Heart right ventricle (tissue), 16 donors: ENCODE measurements at regions not wholly inside any gene's neighbourhood (a gene's known extent, or its start where the extent isn't known, plus 50 kb on each side); places are given as distances from the start of the nearest gene placed in this dataset.

ENCODE experiments used
- ATAC-seq, 8 donors: fragments of 200-7000 bp; cut with Tn5 transposase; one replicate each; pipeline ENCODE4 v1.9.1; 2020; ENCODE audit warnings: mild to moderate bottlenecking in 8 of 8, moderate library complexity in 8 of 8, moderate number of reproducible peaks in 1 of 8
- DNase-seq, 2 donors: peaks; one replicate each; pipeline ENCODE4 v3.0.0-alpha.2; 2020
- H3K27ac ChIP-seq, 10 donors: fragments of 200-600 bp; sonication (generic) in 2 of 10; one replicate each; pipeline versions ENCODE4 v1.5.0 to v1.8.0; 2020 to 2022; ENCODE audit warnings: mild to moderate bottlenecking in 3 of 10
- H3K27me3 ChIP-seq, 7 donors: fragments of 200-600 bp; one replicate each; pipeline ENCODE4 v1.8.0; 2021 to 2022; ENCODE audit warnings: mild to moderate bottlenecking in 2 of 7
- H3K36me3 ChIP-seq, 9 donors: fragments of 200-600 bp; sonication (generic) in 1 of 9; one replicate each; pipeline versions ENCODE4 v1.5.0 to v1.8.0; 2020 to 2022; ENCODE audit warnings: mild to moderate bottlenecking in 2 of 9
- H3K4me1 ChIP-seq, 9 donors: fragments of 200-600 bp; sonication (generic) in 1 of 9; one replicate each; pipeline versions ENCODE4 v1.5.0 to v1.8.0; 2020 to 2022; ENCODE audit warnings: mild to moderate bottlenecking in 4 of 9
- H3K4me3 ChIP-seq, 10 donors: fragments of 200-600 bp; sonication (generic) in 2 of 10; one replicate each; pipeline versions ENCODE4 v1.5.0 to v1.8.0; 2020 to 2022; ENCODE audit warnings: mild to moderate bottlenecking in 7 of 10, moderate library complexity in 2 of 10
- H3K9me3 ChIP-seq, 11 donors: fragments of 200-600 bp in 10 of 11; sonication (generic) in 2 of 11; one replicate each; pipeline versions ENCODE4 v1.5.0 to v1.8.0; 2013 to 2022; ENCODE audit warnings: mild to moderate bottlenecking in 2 of 11, control low read depth in 1 of 11, moderate library complexity in 1 of 11
- CTCF ChIP-seq, 9 donors: fragments of 200-600 bp; sonication (generic) in 2 of 9; IDR thresholded peaks; one replicate each; pipeline versions ENCODE4 v1.5.0 to v1.8.0; 2021 to 2022; ENCODE audit warnings: antibody characterized with exemption in 9 of 9, mild to moderate bottlenecking in 5 of 9, moderate library complexity in 1 of 9
- WGBS, 2 donors: extraction: QIAGEN DNeasy Blood & Tissue Kit; methylation state at CpG; one replicate each; pipeline ENCODE4 v1.1.7; 2013; ENCODE audit warnings: inconsistent platforms in 1 of 2; 5-methylcytosine and 5-hydroxymethylcytosine counted together
- intact Hi-C, 10 donors: fragments of 100-400 bp; cut with DNase I; formaldehyde crosslinking; loops; one replicate each; pipeline versions ENCODE4 v1.11.1 to v1.14.2; 2022
- donor health status: Arrhythmogenic right ventricular cardiomyopathy.
- donor health status: ischemic (EF 13 %, LVEDD 7.1; RV severe dilation, severe dysfunction).
- donor health status: healthy with polysubstance abuse.
- donor health status: DM: no; HTN: yes; CAD: no.
- donor health status: DM: no; HTN: no; CAD: no.
- donor health status: ischemic (EF 25% LVEDD 6.9; RV normal size, moderate dysfunction).
- donor health status: ischemic (EF 25% LVEDD 5.7; RV mildly dilated, moderate dysfunction).
- donor health status: healthy.
- donor health status: DM: yes; HTN: yes; CAD: no.
- donor health status: Ischemic cardiomyopathy.
- donor health status: ischemic (EF 35%, LVEDD 5.7; RV mildly dilated, moderate dysfunction).
- donor health status: nonischemic (EF 11% LVEDD 7.7; RV severe dilation, severe dysfunction).
- donor health status: DM: yes; HTN: yes; CAD: no.
- donor health status: PGD.
- donor health status: ischemic (EF 29% LVEDD 5.4; RV normal size, mild dysfunction).
- donor health status: nonischemic (EF 23%, LVEDD 6.1; RV moderate dilation, normal function).

DNA sequence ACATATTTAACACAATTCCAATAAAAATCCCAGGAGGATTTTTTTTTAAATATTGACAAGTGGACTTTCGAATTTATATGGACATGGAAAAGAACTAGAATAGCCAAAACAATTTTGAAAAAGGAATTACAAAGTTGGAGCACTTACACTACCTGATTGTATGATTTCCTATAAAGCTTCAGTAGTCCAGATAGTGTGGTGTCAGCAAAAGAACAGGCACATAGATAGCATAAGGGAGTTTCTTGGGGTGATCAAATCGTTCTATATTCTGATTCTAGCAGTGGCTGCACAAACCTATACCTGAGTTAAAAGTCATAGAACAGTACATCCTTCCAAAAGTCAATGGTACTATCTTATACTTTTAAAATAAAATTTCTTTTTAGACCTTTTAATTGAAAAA lies 66.4 kb upstream of the CES5A start:
- peaks cover 0 to 17% (median 0%) of the 10 kb centered on the region in 11 donors for H3K9me3 ChIP-seq
- H3K4me1 ChIP-seq = peaks cover 0 to 11% (median 0%) of the 10 kb centered on the region in 9 donors
- H3K27me3 ChIP-seq = peaks cover 0 to 13% (median 0%) of the 10 kb centered on the region in 7 donors
- TF ChIP-seq CTCF (IDR thresholded peaks at IDR 0.05) = no peak
- intact Hi-C loops = loop anchor here in 6 of 10 donors (5.0 to 10.0 kb wide), 3 partner anchors 253 to 376 kb away; partner anchors contain the start of gene GNAO1 (in 4 of the 6)
- no peaks in the 10 kb centered on the region for H3K36me3 ChIP-seq
- no peak overlapping the region for H3K27ac ChIP-seq
- no peak for ATAC-seq
- no peak for DNase-seq
- WGBS, 2 donors = 56 to 78% methylated on average over 2 of the region's 2 CpGs
- no peak overlapping the region for H3K4me3 ChIP-seq

- no peak for DNase-seq
- Histone ChIP-seq H3K27me3 (peaks cover 0 to 12% (median 0%) of the 10 kb centered on the region in 7 donors), H3K9me3 (peaks cover 0 to 21% (median 0%) of the 10 kb centered on the region in 11 donors), H3K4me1 (no peaks in the 10 kb centered on the region), H3K4me3 (no peak overlapping the region), H3K36me3 (no peaks in the 10 kb centered on the region), H3K27ac (no peak overlapping the region)
- TF ChIP-seq CTCF (IDR thresholded peaks at IDR 0.05) = no peak
- intact Hi-C loops = no loop called here
- 60 to 65% methylated on average over 1 of the region's 1 CpG for WGBS, 2 donors
- ATAC-seq = no peak
Observed at GRCh38 chr16:55938126-55938525, 63.0 kb upstream of the CES5A start.

- WGBS, 2 donors = 70 to 75% methylated on average over 3 of the region's 3 CpGs
- Histone ChIP-seq H3K27ac (no peak overlapping the region), H3K9me3 (peaks cover 0 to 7% (median 0%) of the 10 kb centered on the region in 11 donors), H3K36me3 (no peaks in the 10 kb centered on the region), H3K27me3 (peaks cover 0 to 10% (median 0%) of the 10 kb centered on the region in 7 donors), H3K4me1 (no peaks in the 10 kb centered on the region), H3K4me3 (no peak overlapping the region)
- TF ChIP-seq CTCF (IDR thresholded peaks at IDR 0.05) = no peak
- intact Hi-C loops = no loop called here
- ATAC-seq = no peak
- no peak for DNase-seq
Observed at GRCh38 chr16:55933038-55933437, 57.9 kb upstream of the CES5A start.

DNA sequence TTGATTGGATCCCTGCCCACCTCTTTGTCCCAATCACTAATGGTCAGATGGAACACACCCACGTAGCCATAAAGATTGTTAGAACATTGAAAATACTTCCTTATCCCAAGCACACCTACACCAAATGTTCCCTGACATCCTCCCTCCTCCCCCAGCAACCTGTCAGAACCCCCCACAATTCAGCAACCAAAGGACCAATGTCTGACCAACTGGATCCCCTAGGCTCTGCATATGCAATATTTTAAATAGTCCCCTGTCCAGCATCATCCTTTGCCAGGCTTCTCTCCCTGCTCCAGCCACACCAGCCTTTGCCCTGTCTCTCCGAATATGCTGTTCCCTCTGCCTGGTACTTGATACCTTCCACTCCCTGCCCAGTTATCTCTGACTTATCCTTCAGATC lies 54.9 kb upstream of the CES5A start:
- WGBS, 2 donors = 72 to 74% methylated on average over 2 of the region's 2 CpGs

More for the DNA sequence above, 54.9 kb upstream of the CES5A start:
- ATAC-seq (no peak), DNase-seq (no peak)
- intact Hi-C loops = no loop called here
- Histone ChIP-seq H3K27me3 (no peaks in the 10 kb centered on the region), H3K4me3 (no peak overlapping the region), H3K9me3 (peaks cover 0 to 10% (median 0%) of the 10 kb centered on the region in 11 donors), H3K4me1 (no peaks in the 10 kb centered on the region), H3K36me3 (no peaks in the 10 kb centered on the region), H3K27ac (no peak overlapping the region)
- TF ChIP-seq CTCF (IDR thresholded peaks at IDR 0.05) = no peak
